ENCODE measurements at regions not wholly inside any gene's neighbourhood (a gene's known extent, or its start where the extent isn't known, plus 50 kb on each side); places are given as distances from the start of the nearest gene placed in this dataset.
"Not testable (repeated sequence)": the region's sequence is repeated elsewhere in the genome, so short reads cannot be mapped to it uniquely, and the experiment has no call there.

- DNase-seq: no peak
These were observed 49.8 kb downstream of the ABCC12 start for GRCh38 chr16:48105976-48106375.

- DNase-seq: no peak
These were observed 50.3 kb downstream of the ABCC12 start for GRCh38 chr16:48105456-48105855.

- DNase-seq: no peak
These were observed 52.2 kb downstream of the ABCC12 start for GRCh38 chr16:48103591-48103990.

- DNase-seq: no peak
These were observed 53.4 kb downstream of the ABCC12 start for GRCh38 chr16:48102083-48103008.

- no peak for DNase-seq
These were observed 54.6 kb downstream of the ABCC12 start for GRCh38 chr16:48101069-48101674.

GRCh38 chr16:48099455-48099854 is 56.3 kb downstream of the ABCC12 start:
- DNase-seq: no peak

- no peak for DNase-seq
These were observed 57.3 kb downstream of the ABCC12 start for GRCh38 chr16:48098472-48098871.

- no peak for DNase-seq
These were observed 64.7 kb downstream of the ABCC12 start for GRCh38 chr16:48091117-48091516.

- no peak for DNase-seq
These were observed 66.6 kb downstream of the ABCC12 start for GRCh38 chr16:48089053-48089792.

GRCh38 chr16:48087639-48088038 is 68.2 kb downstream of the ABCC12 start:
- DNase-seq: no peak

GRCh38 chr16:48086422-48086821 is 69.4 kb downstream of the ABCC12 start:
- DNase-seq: no peak

GRCh38 chr16:48085729-48086128 is 70.1 kb downstream of the ABCC12 start:
- no peak for DNase-seq

GRCh38 chr16:48084826-48085225 is 71.0 kb downstream of the ABCC12 start:
- DNase-seq: no peak

- no peak for DNase-seq
These were observed 73.3 kb downstream of the ABCC12 start for GRCh38 chr16:48082516-48082915.

GRCh38 chr16:48081656-48082055 is 74.1 kb downstream of the ABCC12 start:
- no peak for DNase-seq

- no peak for DNase-seq
These were observed 79.3 kb downstream of the ABCC12 start for GRCh38 chr16:48076455-48077012.

GRCh38 chr16:48075398-48075797 is 80.4 kb downstream of the ABCC12 start:
- DNase-seq: no peak

GRCh38 chr16:48067388-48067787 is 88.4 kb downstream of the ABCC12 start:
- DNase-seq: no peak

- no peak for DNase-seq
These were observed 90.8 kb downstream of the ABCC12 start for GRCh38 chr16:48064971-48065370.

GRCh38 chr16:48062681-48063080 is 93.1 kb downstream of the ABCC12 start:
- DNase-seq: no peak

- no peak for DNase-seq
These were observed 95.9 kb downstream of the ABCC12 start for GRCh38 chr16:48059936-48060335.

- DNase-seq: not testable (repeated sequence)
These were observed 96.6 kb downstream of the ABCC12 start for GRCh38 chr16:48059190-48059589.

- DNase-seq: no peak
These were observed 98.7 kb downstream of the ABCC12 start for GRCh38 chr16:48057048-48057447.
